Colon (tissue), 2 donors: ENCODE measurements at regions not wholly inside any gene's neighbourhood (a gene's known extent, or its start where the extent isn't known, plus 50 kb on each side); places are given as distances from the start of the nearest gene placed in this dataset.
"Not testable (repeated sequence)": the region's sequence is repeated elsewhere in the genome, so short reads cannot be mapped to it uniquely, and the experiment has no call there.

ENCODE experiments used
- FAIRE-seq: peaks from 2 replicates; lab custom pipeline; 2012; peaks lifted over from hg19 to GRCh38; lab: Jason Lieb, UNC
- donor health status: control.
- donor health status: control.

DNA sequence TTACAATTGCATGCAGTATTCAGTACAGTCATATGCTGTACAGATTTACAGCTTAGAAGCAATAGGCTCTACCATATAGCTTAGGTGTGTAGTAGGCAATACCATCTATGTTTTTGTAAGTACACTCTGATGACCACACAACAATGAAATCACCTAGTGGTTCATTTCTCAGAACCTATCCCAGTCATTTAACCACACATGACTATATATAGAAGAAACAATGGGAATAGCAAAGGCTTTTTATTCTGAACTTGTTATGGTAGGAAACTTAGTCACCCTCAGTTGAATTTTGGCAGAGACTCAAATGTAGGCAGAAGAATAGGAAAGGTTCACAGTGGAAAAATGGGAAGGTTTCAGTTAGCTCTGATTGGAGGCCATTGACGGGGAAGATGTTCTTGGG, 1075.1 kb upstream of the MIR17HG start:
- FAIRE-seq = no peak

DNA sequence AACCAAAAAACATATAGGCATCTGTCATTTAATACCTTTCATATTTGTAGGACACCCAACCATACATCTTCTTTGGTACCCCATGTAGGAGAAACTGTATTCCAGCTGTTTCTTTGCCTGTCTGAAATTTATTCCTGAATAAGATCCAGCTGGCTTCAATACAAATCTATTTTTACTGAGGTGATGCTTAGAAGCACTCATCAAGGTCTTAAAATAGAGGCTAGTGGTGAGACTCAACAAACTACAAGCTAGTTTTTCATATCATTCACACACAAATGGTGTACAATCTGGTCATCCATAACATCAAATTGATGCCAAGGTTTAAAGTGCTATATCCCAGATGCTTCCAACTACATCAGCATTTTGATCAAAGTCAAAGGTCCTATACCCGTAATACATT, 1071.3 kb upstream of the MIR17HG start:
- no peak for FAIRE-seq

GRCh38 chr13:90278231-90278630, 1069.3 kb upstream of the MIR17HG start:
- FAIRE-seq = not testable (repeated sequence)

DNA sequence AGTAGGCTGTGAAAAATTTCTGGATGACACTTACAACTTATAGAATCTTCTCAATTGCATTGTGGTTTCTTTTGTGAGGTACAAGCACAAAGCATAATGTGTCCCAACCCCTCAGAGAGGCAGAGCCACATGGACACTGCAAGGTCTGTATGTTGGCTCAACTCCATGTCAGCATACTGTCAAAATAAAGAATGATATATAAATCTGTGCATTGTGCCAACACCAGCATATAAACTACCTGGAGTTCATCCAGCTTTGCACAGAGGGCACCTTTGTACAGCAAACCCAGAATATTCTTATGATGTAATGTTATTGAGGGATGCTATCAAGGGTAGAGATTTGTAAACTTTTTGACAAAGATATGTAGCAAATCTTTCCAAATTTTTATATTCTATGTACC, 1065.8 kb upstream of the MIR17HG start:
- no peak for FAIRE-seq

DNA sequence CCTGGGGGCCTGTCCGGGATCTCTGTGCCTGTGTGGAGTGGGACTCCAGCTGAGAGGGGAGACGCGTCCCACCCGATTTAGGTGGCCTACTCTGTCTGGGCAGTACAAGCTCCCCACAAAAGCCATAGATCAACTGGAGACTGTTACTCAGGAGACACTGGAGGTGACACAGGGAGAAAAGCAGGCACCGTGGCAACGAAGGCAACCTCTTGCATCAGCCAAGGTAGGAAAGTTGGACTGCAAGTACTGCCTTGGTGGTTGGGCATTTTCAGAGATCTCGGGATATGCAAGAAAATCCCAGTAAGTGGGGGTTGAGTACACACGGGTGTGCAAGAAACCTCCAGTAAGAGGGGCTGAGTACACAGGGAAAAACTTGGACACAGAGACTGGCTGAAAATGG, 1060.0 kb upstream of the MIR17HG start:
- no peak for FAIRE-seq

GRCh38 chr13:90293793-90294361, 1053.6 kb upstream of the MIR17HG start:
- no peak for FAIRE-seq

DNA sequence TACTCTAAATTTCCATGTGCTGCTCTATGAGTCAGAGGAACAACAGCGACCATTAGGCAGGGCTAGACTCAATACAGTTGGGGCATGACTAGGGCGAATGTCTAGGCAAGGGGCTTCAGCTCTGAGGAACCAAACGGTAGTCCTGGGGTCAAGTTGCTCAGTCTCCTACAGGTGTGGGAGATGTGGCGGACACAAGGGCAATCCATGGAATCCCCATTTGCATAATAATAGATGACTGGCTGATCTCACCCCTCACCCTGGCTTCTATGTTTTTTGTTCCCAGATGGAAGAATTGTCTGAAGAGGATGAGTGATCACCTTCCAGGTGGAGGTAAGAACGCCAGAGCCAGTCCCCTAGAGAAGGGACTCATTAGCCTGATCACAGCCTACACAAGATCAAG, 1048.2 kb upstream of the MIR17HG start:
- no peak for FAIRE-seq

DNA sequence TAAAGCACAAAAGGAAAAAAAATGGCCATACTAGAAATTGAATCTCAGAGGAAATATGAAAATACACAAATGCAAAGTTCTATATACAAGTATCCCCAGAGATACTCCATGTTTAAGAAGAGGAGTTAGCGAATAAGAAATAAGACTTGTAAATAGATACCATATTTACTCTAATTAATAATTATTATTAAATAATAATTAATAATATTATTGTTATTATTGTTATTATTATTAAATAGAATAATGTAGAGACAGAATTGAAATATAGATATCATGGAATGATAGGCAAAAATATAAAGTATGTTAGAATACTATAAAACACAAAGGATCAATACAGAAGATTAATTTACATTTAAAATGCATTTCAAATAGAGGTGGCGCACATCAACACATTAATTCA, 1047.5 kb upstream of the MIR17HG start:
- FAIRE-seq = peak; percentile 45

- no peak for FAIRE-seq
Observed at GRCh38 chr13:90302107-90302506, 1045.4 kb upstream of the MIR17HG start.

DNA sequence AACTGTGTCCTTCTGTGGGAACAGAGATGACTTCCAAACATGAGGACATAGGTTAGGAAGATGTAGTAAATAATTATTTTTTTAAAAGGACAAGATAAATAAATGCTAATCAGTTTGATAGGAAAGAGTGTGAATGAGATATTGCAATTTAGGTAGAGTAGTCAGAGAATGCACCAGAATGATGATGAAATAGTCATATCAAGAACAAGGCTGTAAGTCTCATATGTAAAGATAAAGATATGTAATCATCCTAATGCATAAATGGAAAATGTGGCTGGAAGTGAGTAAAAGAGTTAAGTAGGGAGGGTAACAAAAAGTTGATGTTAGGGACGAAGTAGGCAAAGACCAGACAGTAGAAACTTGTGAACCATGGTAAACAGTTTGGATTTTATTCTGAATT, 1041.7 kb upstream of the MIR17HG start:
- no peak for FAIRE-seq

DNA sequence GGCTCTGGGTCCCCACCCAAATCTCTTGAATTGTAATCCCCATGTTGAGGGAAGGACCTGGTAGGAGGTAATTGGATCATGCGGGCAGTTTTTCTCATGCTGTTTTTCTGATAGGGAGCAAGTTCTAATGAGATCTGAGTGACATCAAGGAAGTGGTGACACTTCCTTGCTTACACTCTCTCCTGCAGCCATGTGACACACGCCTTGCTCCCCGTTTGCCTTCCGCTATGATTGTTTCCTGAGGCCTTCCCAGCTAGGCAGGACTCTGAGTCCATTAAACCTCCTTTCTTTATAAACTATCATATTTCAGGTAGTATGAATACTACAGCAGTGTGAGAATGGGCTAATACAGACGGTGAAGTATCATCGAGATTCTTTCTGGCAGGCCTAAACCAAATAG, 1040.4 kb upstream of the MIR17HG start:
- FAIRE-seq = no peak

DNA sequence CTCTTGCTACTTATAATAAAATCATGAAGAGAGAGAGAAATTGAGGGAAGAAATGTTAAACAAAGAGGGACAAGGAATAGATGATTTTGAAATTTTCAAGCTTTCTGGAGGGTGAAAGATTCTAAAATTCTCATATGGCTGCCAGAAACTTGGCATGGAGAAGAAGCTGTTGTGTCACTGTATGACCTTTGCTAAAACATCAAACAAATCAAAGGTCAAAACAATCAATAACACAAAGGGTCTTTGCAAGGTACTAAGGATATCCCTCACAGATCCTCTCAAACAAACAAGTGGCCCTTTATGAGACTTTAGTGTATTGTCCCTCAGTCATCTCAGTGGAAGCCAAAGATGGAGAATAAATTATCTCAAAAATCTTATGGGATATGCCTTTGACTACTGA, 1039.2 kb upstream of the MIR17HG start:
- no peak for FAIRE-seq

DNA sequence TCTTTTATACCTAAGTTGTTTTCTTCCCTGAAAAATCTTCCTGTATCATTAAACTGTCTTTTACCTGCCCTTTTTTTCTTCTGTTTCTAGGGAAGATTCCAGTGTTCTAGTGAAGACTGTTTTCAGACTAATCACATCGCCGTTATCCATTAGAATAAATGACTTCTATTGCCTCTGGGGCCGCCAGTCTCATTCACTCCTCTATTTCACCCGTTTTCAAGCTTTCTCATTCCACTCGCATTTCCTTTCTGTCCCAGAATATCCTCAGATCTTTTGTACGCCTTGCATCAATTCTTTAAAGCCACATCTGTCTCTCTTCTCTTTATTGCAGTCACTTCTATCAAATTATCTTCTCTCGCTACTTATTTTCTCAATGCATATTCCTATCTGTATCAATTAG, 1035.6 kb upstream of the MIR17HG start:
- FAIRE-seq = no peak

DNA sequence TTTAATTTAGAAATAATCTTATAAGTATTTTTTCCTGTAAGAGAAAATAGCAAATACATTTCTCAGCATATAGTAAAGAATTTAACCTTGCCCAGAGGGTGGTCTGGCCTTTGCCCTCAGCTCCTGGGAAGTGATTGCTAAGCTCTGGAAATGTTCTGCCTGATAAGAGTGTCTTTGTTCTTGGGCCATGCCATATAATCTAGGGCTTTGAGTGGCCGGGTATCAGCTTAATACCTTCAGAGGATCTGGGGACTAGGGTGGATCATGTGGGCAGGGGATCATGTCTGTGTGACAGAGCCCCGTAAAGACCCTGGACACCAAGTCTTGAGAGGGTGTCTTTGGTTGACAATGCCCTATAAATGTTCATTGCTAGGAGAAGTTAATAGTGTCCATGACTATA, 1032.4 kb upstream of the MIR17HG start:
- FAIRE-seq = no peak

DNA sequence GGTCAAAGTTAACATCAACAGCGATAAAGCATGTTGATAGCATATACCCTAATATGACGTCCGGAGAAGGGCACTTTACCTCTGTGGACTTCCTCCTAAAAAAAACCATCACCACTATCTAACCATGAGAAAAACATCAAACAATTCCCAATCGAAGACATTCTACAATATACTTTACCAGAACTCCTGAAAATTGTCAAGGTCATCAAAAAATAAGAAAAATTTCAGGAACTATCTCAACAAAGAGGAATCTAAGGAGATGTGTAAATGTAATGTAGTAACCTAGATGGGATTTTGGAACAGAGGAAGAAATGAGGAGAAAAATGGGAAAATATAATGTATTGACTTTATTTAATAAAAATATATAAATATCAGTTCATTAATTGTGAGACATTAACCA, 1026.8 kb upstream of the MIR17HG start:
- no peak for FAIRE-seq

GRCh38 chr13:90321281-90321931, 1026.1 kb upstream of the MIR17HG start:
- no peak for FAIRE-seq

DNA sequence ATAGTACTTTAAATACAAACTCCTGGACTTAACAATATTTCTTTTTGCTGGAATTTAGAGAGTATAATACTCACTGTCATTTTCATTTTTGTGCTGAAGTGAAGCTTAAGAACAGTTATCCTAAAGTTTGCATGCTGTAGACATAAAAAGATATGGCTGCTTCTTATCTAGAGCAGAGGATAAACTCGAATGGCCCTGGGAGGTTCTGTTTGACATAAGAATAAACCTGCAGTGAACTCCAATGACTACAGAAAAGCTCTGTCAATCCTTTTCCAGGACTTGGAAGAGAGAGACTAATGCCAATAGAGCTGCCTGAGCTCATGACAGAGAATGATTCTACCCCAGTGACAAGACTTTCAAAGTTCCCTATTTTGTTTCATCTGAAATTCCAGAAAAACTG, 1017.8 kb upstream of the MIR17HG start:
- no peak for FAIRE-seq

DNA sequence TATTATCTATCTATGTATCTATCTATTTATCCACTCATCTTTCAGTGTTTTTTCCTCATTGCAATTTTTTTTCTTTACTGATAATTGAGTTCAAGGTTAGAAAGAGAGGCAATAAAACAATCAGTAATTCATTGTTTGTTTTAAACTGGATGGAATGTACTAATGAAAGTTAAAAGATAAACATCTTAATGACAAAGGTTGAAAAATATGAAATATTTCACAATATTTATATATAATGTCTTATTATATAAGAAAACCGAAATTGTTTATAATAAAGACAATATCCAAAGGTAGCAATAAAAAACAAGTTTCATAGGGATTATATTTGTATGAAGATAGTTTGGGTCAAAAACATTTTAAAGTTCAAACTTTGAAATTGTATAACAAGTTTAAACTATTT, 1015.5 kb upstream of the MIR17HG start:
- FAIRE-seq = peak; percentile 70

DNA sequence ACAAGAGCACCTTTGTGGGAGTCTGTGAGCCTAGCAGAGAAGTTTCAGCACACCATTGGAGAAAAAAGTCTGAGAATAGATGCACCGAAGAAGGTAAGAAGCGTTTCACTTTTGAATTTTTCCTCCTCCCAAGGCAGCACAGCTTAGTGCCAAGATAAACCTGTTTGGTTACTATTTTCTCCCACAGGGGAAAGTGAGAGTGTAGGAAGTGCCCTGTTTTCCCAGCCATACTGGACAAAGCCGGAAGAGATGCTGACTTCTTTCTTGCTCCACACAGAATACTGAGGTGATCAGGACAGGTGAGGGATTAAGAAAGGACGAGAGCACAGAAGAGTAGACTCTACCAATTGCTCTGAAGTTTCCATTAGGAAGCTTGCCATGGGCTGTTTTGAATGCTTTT, 1011.0 kb upstream of the MIR17HG start:
- FAIRE-seq = no peak

DNA sequence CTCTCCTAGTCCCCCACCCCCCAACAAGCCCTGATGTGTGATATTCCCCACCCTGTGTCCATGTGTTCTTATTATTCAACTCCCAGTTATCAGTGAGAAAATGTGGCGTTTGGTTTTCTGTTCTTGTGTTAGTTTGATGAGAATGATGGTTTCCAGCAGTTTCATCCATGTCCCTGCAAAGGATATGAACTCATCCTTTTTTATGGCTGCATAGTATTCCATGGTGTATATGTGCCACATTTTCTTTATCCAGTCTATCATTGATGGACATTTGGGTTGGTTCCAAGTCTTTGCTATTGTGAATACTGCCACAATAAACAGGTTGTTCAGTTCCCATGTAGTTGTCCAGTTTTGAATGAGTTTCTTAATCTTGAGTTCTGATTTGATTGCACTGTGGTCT, 1006.1 kb upstream of the MIR17HG start:
- FAIRE-seq = not testable (repeated sequence)

GRCh38 chr13:90348477-90349136, 998.9 kb upstream of the MIR17HG start:
- FAIRE-seq = not testable (repeated sequence)

DNA sequence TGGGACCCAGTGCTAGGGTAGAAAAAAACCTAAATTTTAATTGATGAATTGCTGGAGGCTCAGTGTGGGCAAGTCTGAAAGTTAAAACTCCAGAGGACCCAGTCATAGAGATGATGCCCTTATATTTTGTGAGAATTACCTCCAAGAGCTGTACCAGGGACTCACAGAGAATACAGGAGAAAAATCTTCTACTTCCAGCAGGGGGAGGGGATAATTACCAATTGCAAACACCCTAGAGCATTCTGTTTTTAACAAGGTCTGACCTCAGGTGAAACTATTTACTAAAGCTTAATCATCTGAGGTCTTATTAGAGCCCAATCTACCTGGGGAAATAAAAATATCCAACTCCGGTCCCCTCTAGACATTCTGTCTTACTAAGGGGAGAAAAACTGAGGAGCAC, 994.7 kb upstream of the MIR17HG start:
- FAIRE-seq = no peak

DNA sequence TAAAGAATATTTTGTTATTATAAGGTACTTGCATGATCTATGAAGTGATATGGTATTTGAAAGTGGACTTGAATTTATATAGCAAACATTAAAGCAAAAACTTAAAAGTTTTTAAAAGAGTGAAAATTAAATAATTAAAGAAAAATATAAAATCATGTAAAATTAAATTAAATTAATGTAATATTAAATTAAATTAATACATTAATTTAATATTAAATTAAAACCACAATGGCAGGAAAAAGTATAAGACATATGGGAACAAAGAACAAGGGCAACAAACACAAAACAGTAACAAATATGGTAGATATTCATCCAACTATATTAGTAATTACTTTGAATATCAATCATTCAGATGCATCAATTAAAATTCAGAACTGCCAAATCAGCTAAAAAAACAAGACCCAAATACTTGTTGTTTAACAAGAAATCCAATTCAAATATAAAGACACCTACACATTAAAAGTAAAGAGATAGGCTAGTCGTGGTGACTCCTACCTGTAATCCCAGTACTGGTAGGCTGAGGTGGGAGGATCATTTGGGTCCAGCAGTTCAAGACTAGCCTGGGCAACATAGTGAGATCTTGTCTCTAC, 992.2 kb upstream of the MIR17HG start:
- FAIRE-seq = peak; percentile 45

DNA sequence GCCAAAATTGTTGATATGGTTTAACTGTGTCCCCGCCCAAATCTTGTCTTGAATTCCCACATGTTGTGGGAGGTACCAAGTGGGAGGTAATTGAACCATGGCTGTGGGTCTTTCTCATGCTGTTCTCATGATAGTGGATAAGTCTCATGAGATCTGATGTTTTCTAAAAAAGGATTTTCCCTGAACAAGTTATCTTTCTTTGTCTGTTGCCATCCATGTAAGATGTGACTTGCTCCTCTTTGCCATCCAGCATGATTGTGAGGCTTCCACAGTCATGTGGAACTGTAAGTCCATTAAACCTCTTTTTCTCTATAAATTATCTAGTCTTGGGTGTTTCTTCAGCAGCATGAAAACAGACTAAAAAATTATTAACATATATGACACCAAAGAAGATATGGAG, 986.7 kb upstream of the MIR17HG start:
- no peak for FAIRE-seq
